NCI-H774 (cell line): ENCODE measurements at regions not wholly inside any gene's neighbourhood (a gene's known extent, or its start where the extent isn't known, plus 50 kb on each side); places are given as distances from the start of the nearest gene placed in this dataset.
"Not testable (repeated sequence)": the region's sequence is repeated elsewhere in the genome, so short reads cannot be mapped to it uniquely, and the experiment has no call there.

Experiments
- DNase-seq: peaks from one replicate; lab custom pipeline; 2025; lab: John Stamatoyannopoulos, UW

GRCh38 chr2:207216457-207216856 lies 50.7 kb upstream of the KLF7 start:
- DNase-seq, result no peak

- no peak for DNase-seq
Observed at GRCh38 chr2:207217442-207217841, 51.7 kb upstream of the KLF7 start.

GRCh38 chr2:207219081-207219630 lies 53.4 kb upstream of the KLF7 start:
- no peak for DNase-seq

- no peak for DNase-seq
Observed at GRCh38 chr2:207219676-207220501, 54.1 kb upstream of the KLF7 start.

- DNase-seq, result no peak
Observed at GRCh38 chr2:207221731-207222130, 56.0 kb upstream of the KLF7 start.

- DNase-seq, result no peak
Observed at GRCh38 chr2:207223051-207223450, 57.3 kb upstream of the KLF7 start.

- no peak for DNase-seq
Observed at GRCh38 chr2:207224381-207224780, 58.6 kb upstream of the KLF7 start.

GRCh38 chr2:207224791-207225482 lies 59.2 kb upstream of the KLF7 start:
- no peak for DNase-seq

GRCh38 chr2:207225773-207226172 lies 60.0 kb upstream of the KLF7 start:
- no peak for DNase-seq

- DNase-seq, result no peak
Observed at GRCh38 chr2:207226243-207226642, 60.5 kb upstream of the KLF7 start.

- DNase-seq, result no peak
Observed at GRCh38 chr2:207226671-207227061, 60.9 kb upstream of the KLF7 start.

- no peak for DNase-seq
Observed at GRCh38 chr2:207227062-207227748, 61.5 kb upstream of the KLF7 start.

GRCh38 chr2:207227749-207228145 lies 62.0 kb upstream of the KLF7 start:
- DNase-seq, result no peak

GRCh38 chr2:207228402-207228801 lies 62.7 kb upstream of the KLF7 start:
- no peak for DNase-seq

GRCh38 chr2:207229161-207229560 lies 63.4 kb upstream of the KLF7 start:
- no peak for DNase-seq

GRCh38 chr2:207230261-207231105 lies 64.7 kb upstream of the KLF7 start:
- no peak for DNase-seq

GRCh38 chr2:207231106-207231865 lies 65.5 kb upstream of the KLF7 start:
- no peak for DNase-seq

GRCh38 chr2:207231967-207232366 lies 66.2 kb upstream of the KLF7 start:
- DNase-seq, result no peak

- DNase-seq, result not testable (repeated sequence)
Observed at GRCh38 chr2:207233141-207233540, 67.4 kb upstream of the KLF7 start.

- no peak for DNase-seq
Observed at GRCh38 chr2:207233731-207234130, 68.0 kb upstream of the KLF7 start.

GRCh38 chr2:207235621-207236020 lies 69.9 kb upstream of the KLF7 start:
- no peak for DNase-seq
